Mononuclear cell (primary cell): ENCODE measurements at regions not wholly inside any gene's neighbourhood (a gene's known extent, or its start where the extent isn't known, plus 50 kb on each side); places are given as distances from the start of the nearest gene placed in this dataset.

Source experiments
- H3K27me3 ChIP-seq: 2 replicates; pipeline ENCODE4 v1.6.0; 2011; ENCODE audit warnings: low read length, control low read depth; ENCODE audit not compliant: insufficient read depth
- H3K4me1 ChIP-seq: 2 replicates; pipeline ENCODE4 v1.5.1; 2011; ENCODE audit warnings: mild to moderate bottlenecking, low read length, control low read depth; ENCODE audit not compliant: insufficient read depth
- H3K4me3 ChIP-seq: 2 replicates; pipeline ENCODE4 v1.5.1; 2011; ENCODE audit warnings: mild to moderate bottlenecking, low read length, moderate library complexity
- H3K9me3 ChIP-seq: 2 replicates; pipeline ENCODE4 v1.5.1; 2011; ENCODE audit warnings: low read depth, mild to moderate bottlenecking, control low read depth, low read length

- Histone ChIP-seq H3K4me3 (no peak overlapping the region), H3K9me3 (no peaks in the 10 kb centered on the region), H3K4me1 (no peaks in the 10 kb centered on the region), H3K27me3 (no peaks in the 10 kb centered on the region)
Observed at GRCh38 chr1:173100476-173101107, 49.9 kb upstream of the TNFSF18 start.
